H9 (cell line): ENCODE measurements at regions not wholly inside any gene's neighbourhood (a gene's known extent, or its start where the extent isn't known, plus 50 kb on each side); places are given as distances from the start of the nearest gene placed in this dataset.
"Not testable (repeated sequence)": the region's sequence is repeated elsewhere in the genome, so short reads cannot be mapped to it uniquely, and the experiment has no call there.

Source experiments
- DNase-seq: peaks from one replicate; pipeline ENCODE4 v3.0.0-alpha.2; 2017
- H2AFZ ChIP-seq: one replicate; pipeline ENCODE4 v1.6.1; 2013; ENCODE audit warnings: mild to moderate bottlenecking, low read length, control low read depth, moderate library complexity
- H2AK5ac ChIP-seq: 2 replicates; pipeline ENCODE4 v1.6.1; 2013; ENCODE audit warnings: low read length, control low read depth, mixed read lengths; ENCODE audit not compliant: insufficient read length
- H2BK120ac ChIP-seq: one replicate; pipeline ENCODE4 v1.6.1; 2013; ENCODE audit warnings: low read depth, mild to moderate bottlenecking, low read length, control low read depth, inconsistent platforms; ENCODE audit not compliant: poor library complexity, severe bottlenecking
- H2BK12ac ChIP-seq: 2 replicates; pipeline ENCODE4 v1.6.1; 2013; ENCODE audit warnings: low read length, control low read depth, mixed read lengths, low read depth; ENCODE audit not compliant: insufficient read length
- H2BK15ac ChIP-seq: 2 replicates; pipeline ENCODE4 v1.6.1; 2013; ENCODE audit warnings: low read depth, low read length, control low read depth
- H2BK20ac ChIP-seq: one replicate; pipeline ENCODE4 v1.6.1; 2013; ENCODE audit warnings: low read depth, mild to moderate bottlenecking, low read length, control low read depth, inconsistent platforms; ENCODE audit not compliant: poor library complexity, severe bottlenecking
- H2BK5ac ChIP-seq: 2 replicates; pipeline ENCODE4 v1.6.1; 2013; ENCODE audit warnings: low read length, control low read depth, mixed read lengths; ENCODE audit not compliant: insufficient read length
- H3K14ac ChIP-seq: 2 replicates; pipeline ENCODE4 v1.6.1; 2013; ENCODE audit warnings: low read length, control low read depth; ENCODE audit not compliant: insufficient read depth
- H3K18ac ChIP-seq: 2 replicates; pipeline ENCODE4 v1.6.1; 2013; ENCODE audit warnings: low read depth, mild to moderate bottlenecking, mixed read lengths, low read length, control low read depth; ENCODE audit not compliant: insufficient read length
- H3K23ac ChIP-seq: 2 replicates; pipeline ENCODE4 v1.6.1; 2013; ENCODE audit warnings: low read length, control low read depth, mixed read lengths, low read depth; ENCODE audit not compliant: insufficient read length
- H3K23me2 ChIP-seq: 2 replicates; pipeline ENCODE4 v1.6.1; 2013; ENCODE audit warnings: low read depth, mild to moderate bottlenecking, mixed read lengths, low read length, control low read depth; ENCODE audit not compliant: insufficient read length, poor library complexity, severe bottlenecking
- H3K27ac ChIP-seq: 2 replicates; pipeline ENCODE4 v1.5.1; 2013; ENCODE audit warnings: low read length, control low read depth, mixed read lengths, low read depth; ENCODE audit not compliant: insufficient read length
- H3K27me3 ChIP-seq: 2 replicates; pipeline ENCODE4 v1.6.1; 2013; ENCODE audit warnings: low read length, control low read depth, inconsistent platforms; ENCODE audit not compliant: insufficient read depth
- H3K4ac ChIP-seq: 2 replicates; pipeline ENCODE4 v1.6.1; 2013; ENCODE audit warnings: low read depth, mild to moderate bottlenecking, control low read depth, inconsistent platforms, low read length, moderate library complexity
- H3K4me1 ChIP-seq: 2 replicates; pipeline ENCODE4 v1.6.1; 2013; ENCODE audit warnings: low read length, control low read depth, inconsistent platforms; ENCODE audit not compliant: insufficient read depth
- H3K4me2 ChIP-seq: 2 replicates; pipeline ENCODE4 v1.6.1; 2013; ENCODE audit warnings: low read length, control low read depth, mixed read lengths; ENCODE audit not compliant: insufficient read length, insufficient read depth
- H3K56ac ChIP-seq: 2 replicates; pipeline ENCODE4 v1.6.1; 2013; ENCODE audit warnings: low read depth, mild to moderate bottlenecking, mixed read lengths, low read length, control low read depth; ENCODE audit not compliant: insufficient read length
- H3K79me1 ChIP-seq: 2 replicates; pipeline ENCODE4 v1.6.1; 2013; ENCODE audit warnings: low read depth, mild to moderate bottlenecking, moderate library complexity, low read length, control low read depth, inconsistent platforms; ENCODE audit not compliant: insufficient read depth, poor library complexity, severe bottlenecking
- H3K79me2 ChIP-seq: 2 replicates; pipeline ENCODE4 v1.6.1; 2013; ENCODE audit warnings: low read length, control low read depth, inconsistent platforms; ENCODE audit not compliant: insufficient read depth
- H3K9ac ChIP-seq: 2 replicates; pipeline ENCODE4 v1.6.1; 2013; ENCODE audit warnings: low read length, control low read depth, mixed read lengths; ENCODE audit not compliant: insufficient read length; ENCODE audit errors: extremely low read depth
- H3K9me3 ChIP-seq: one replicate; pipeline ENCODE4 v1.6.1; 2013; ENCODE audit warnings: low read depth, low read length, inconsistent platforms; ENCODE audit not compliant: control insufficient read depth
- H3T11ph ChIP-seq: one replicate; pipeline ENCODE4 v1.6.1; 2013; ENCODE audit warnings: mild to moderate bottlenecking, low read length, control low read depth, inconsistent platforms
- H4K20me1 ChIP-seq: one replicate; pipeline ENCODE4 v1.6.1; 2013; ENCODE audit not compliant: control insufficient read depth, insufficient read length, insufficient read depth
- H4K5ac ChIP-seq: 2 replicates; pipeline ENCODE4 v1.6.1; 2013; ENCODE audit warnings: low read depth, mild to moderate bottlenecking, mixed read lengths, low read length, control low read depth; ENCODE audit not compliant: insufficient read length
- H4K8ac ChIP-seq: replicated peaks from 2 replicates; pipeline ENCODE4 v1.6.1; 2013; ENCODE audit warnings: low read length, control low read depth, mixed read lengths, low read depth; ENCODE audit not compliant: insufficient read length
- H4K91ac ChIP-seq: 2 replicates; pipeline ENCODE4 v1.6.1; 2013; ENCODE audit warnings: low read depth, mild to moderate bottlenecking, moderate library complexity, mixed read lengths, low read length, control low read depth; ENCODE audit not compliant: insufficient read length
- H3K27ac Mint-ChIP-seq, 3 experiments: 2 replicates in 2 of 3; 3 replicates in 1 of 3; pipeline ENCODE4 v1.8.0; 2020 to 2021; ENCODE audit warnings: mixed read lengths in 3 of 3, mild to moderate bottlenecking in 1 of 3, moderate library complexity in 1 of 3
- H3K27me3 Mint-ChIP-seq: 2 replicates; pipeline ENCODE4 v1.8.0; 2021; ENCODE audit warnings: low read depth, mild to moderate bottlenecking, moderate library complexity, mixed read lengths
- H3K36me3 Mint-ChIP-seq, 3 experiments: 2 replicates in 2 of 3; 3 replicates in 1 of 3; pipeline ENCODE4 v1.8.0; 2020 to 2021; ENCODE audit warnings: low read depth in 3 of 3, mixed read lengths in 3 of 3; ENCODE audit not compliant: insufficient read depth in 1 of 3
- H3K4me1 Mint-ChIP-seq, 2 experiments: 2 replicates each; pipeline ENCODE4 v1.8.0; 2020; ENCODE audit warnings: mixed read lengths in 2 of 2
- H3K4me3 Mint-ChIP-seq, 2 experiments: 2 replicates in 1 of 2; 3 replicates in 1 of 2; pipeline ENCODE4 v1.8.0; 2020 to 2021; ENCODE audit warnings: mild to moderate bottlenecking in 2 of 2, mixed read lengths in 2 of 2, moderate library complexity in 1 of 2
- H3K9me3 Mint-ChIP-seq, 2 experiments: 2 replicates in 1 of 2; 3 replicates in 1 of 2; pipeline ENCODE4 v1.8.0; 2020; ENCODE audit warnings: mild to moderate bottlenecking in 2 of 2, mixed read lengths in 2 of 2, moderate library complexity in 1 of 2
- CTCF ChIP-seq: fragments of 200-600 bp; sonication (generic); conservative IDR thresholded peaks from 3 replicates; pipeline ENCODE4 v1.8.0; 2021; ENCODE audit warnings: antibody characterized with exemption, mild to moderate bottlenecking
- WGBS: extraction: QIAGEN DNeasy Blood & Tissue Kit; methylation state at CpG from one replicate; pipeline ENCODE4 v1.1.7; 2013; ENCODE audit warnings: missing lambda C conversion rate, low lambda C conversion rate, mixed read lengths; ENCODE audit not compliant: insufficient read length; ENCODE audit errors: extremely low coverage; 5-methylcytosine and 5-hydroxymethylcytosine counted together

DNA sequence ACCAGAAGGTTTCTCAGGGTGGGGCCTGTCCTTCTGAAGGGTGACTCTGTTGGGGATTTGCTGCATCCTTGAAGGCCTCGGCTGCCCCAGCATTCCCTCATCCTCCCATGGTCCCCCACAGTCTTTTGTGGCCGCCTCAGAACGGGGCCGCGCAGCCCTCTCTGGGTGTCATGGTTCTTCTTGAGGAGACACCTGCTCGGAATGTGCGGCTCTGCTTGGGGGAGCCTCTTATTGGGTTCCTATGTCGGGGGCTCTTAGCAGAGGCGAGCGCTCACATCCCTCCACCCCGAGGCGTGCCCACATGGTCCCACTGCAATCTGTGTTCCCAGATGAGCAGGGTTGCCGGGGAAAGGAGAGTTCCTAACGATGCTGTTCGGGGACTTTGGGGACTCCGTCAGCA, 1008.4 kb downstream of the BRD1 start:
- Histone ChIP-seq H2BK12ac (no peak overlapping the region), H3K23me2 (no peaks in the 10 kb centered on the region), H3K23ac (no peak overlapping the region), H3K27ac (no peak overlapping the region), H2BK5ac (no peak overlapping the region), H3K79me1 (no peaks in the 10 kb centered on the region), H3T11ph (no peak overlapping the region), H3K9me3 (no peaks in the 10 kb centered on the region), H3K79me2 (no peaks in the 10 kb centered on the region), H4K20me1 (no peaks in the 10 kb centered on the region), H3K18ac (no peak overlapping the region), H2BK120ac (no peak overlapping the region), H2AK5ac (no peak overlapping the region), H3K9ac (no peak overlapping the region), H4K8ac (no peak overlapping the region), H4K91ac (no peak overlapping the region), H2BK15ac (no peak overlapping the region), H2BK20ac (no peak overlapping the region), H3K4me2 (no peak overlapping the region), H3K27me3 (no peaks in the 10 kb centered on the region), H3K56ac (no peak overlapping the region), H3K4me1 (no peaks in the 10 kb centered on the region), H3K4ac (no peak overlapping the region), H4K5ac (no peak overlapping the region), H3K14ac (no peak overlapping the region), H2AFZ (no peak overlapping the region)
- Mint-ChIP-seq H3K4me3 (no peak overlapping the region), H3K4me1 (no peaks in the 10 kb centered on the region), H3K27ac (no peak overlapping the region; a peak in 1 of 7 replicates), H3K27me3 (peaks cover 5% of the 10 kb centered on the region), H3K36me3 (no peaks in the 10 kb centered on the region), H3K9me3 (peaks cover 0 to under 1% of the 10 kb centered on the region in 2 experiments; a peak in 1 of 5 replicates)
- no peak for DNase-seq
- no CpG with 5 or more reads among the region's 16 CpGs for WGBS
- no peak for TF ChIP-seq CTCF

GRCh38 chr22:48817491-48817890, 1010.2 kb downstream of the BRD1 start:
- not testable (repeated sequence) for H3K79me1 ChIP-seq, H3K18ac ChIP-seq, H3K79me2 ChIP-seq, H3T11ph ChIP-seq, H2BK20ac ChIP-seq, H3K27me3 Mint-ChIP-seq, H3K36me3 Mint-ChIP-seq, H3K4me3 Mint-ChIP-seq, H3K4me1 ChIP-seq, H3K14ac ChIP-seq, H3K56ac ChIP-seq, H2BK120ac ChIP-seq, H3K4me1 Mint-ChIP-seq, H4K8ac ChIP-seq, H3K27ac Mint-ChIP-seq, H3K9ac ChIP-seq, H3K27ac ChIP-seq, H3K9me3 ChIP-seq, H4K20me1 ChIP-seq, H3K9me3 Mint-ChIP-seq, H2BK15ac ChIP-seq, H3K27me3 ChIP-seq, H4K5ac ChIP-seq, H2AFZ ChIP-seq, H4K91ac ChIP-seq, H2AK5ac ChIP-seq, H2BK12ac ChIP-seq, H3K23me2 ChIP-seq, H3K23ac ChIP-seq, H2BK5ac ChIP-seq, DNase-seq, H3K4ac ChIP-seq, H3K4me2 ChIP-seq
- no CpG with 5 or more reads among the region's 10 CpGs for WGBS
